Liver (tissue), 8 donors: ENCODE measurements at regions not wholly inside any gene's neighbourhood (a gene's known extent, or its start where the extent isn't known, plus 50 kb on each side); places are given as distances from the start of the nearest gene placed in this dataset.

Experiments
- DNase-seq: peaks from one replicate; pipeline ENCODE4 v3.0.0-alpha.2; 2017; ENCODE audit warnings: low spot score
- H3K27ac ChIP-seq, 2 donors: one replicate each; pipeline ENCODE4 v1.7.0; 2013; ENCODE audit warnings: inconsistent platforms in 2 of 2, low read length in 2 of 2, control low read depth in 1 of 2, low read depth in 1 of 2, mild to moderate bottlenecking in 1 of 2
- H3K27me3 ChIP-seq, 4 donors: one replicate each; pipeline versions ENCODE4 v1.6.1 to v1.7.0; 2013; ENCODE audit warnings: low read length in 3 of 4, inconsistent platforms in 1 of 4, mild to moderate bottlenecking in 1 of 4, moderate library complexity in 1 of 4; ENCODE audit not compliant: control insufficient read depth in 4 of 4, insufficient read depth in 4 of 4
- H3K36me3 ChIP-seq, 4 donors: one replicate each; pipeline versions ENCODE4 v1.6.1 to v1.7.0; 2013; ENCODE audit warnings: low read length in 3 of 4, mild to moderate bottlenecking in 3 of 4, low read depth in 1 of 4, moderate library complexity in 1 of 4; ENCODE audit not compliant: control insufficient read depth in 4 of 4, insufficient read depth in 3 of 4
- H3K4me1 ChIP-seq, 4 donors: one replicate each; pipeline versions ENCODE4 v1.6.1 to v1.7.0; 2013; ENCODE audit warnings: low read length in 3 of 4, mild to moderate bottlenecking in 3 of 4, moderate library complexity in 1 of 4; ENCODE audit not compliant: control insufficient read depth in 4 of 4, insufficient read depth in 4 of 4
- H3K4me3 ChIP-seq, 3 donors: one replicate each; pipeline versions ENCODE4 v1.6.1 to v1.7.0; 2013; ENCODE audit warnings: low read length in 3 of 3, control low read depth in 1 of 3, low read depth in 1 of 3, mild to moderate bottlenecking in 1 of 3
- H3K9ac ChIP-seq, 2 donors: one replicate each; pipeline ENCODE4 v1.7.0; 2013; ENCODE audit warnings: low read length in 2 of 2, mild to moderate bottlenecking in 2 of 2, moderate library complexity in 2 of 2, control low read depth in 1 of 2, low read depth in 1 of 2
- H3K9me3 ChIP-seq, 4 donors: one replicate each; pipeline versions ENCODE4 v1.6.1 to v1.7.0; 2013; ENCODE audit warnings: low read length in 3 of 4; ENCODE audit not compliant: control insufficient read depth in 4 of 4
- EGR1 ChIP-seq, 2 donors: IDR thresholded peaks; 2 replicates each; pipeline ENCODE4 v1.6.1; 2016 to 2018; ENCODE audit warnings: antibody characterized with exemption in 2 of 2, low read depth in 2 of 2
- FOXA1 ChIP-seq: IDR thresholded peaks from 2 replicates; pipeline ENCODE4 v1.6.1; 2016; ENCODE audit warnings: antibody characterized with exemption
- FOXA2 ChIP-seq: IDR thresholded peaks from 2 replicates; pipeline ENCODE4 v1.6.1; 2016; ENCODE audit warnings: antibody characterized with exemption
- GABPA ChIP-seq, 2 donors: IDR thresholded peaks in 1 of 2; conservative IDR thresholded peaks in 1 of 2; 2 replicates each; pipeline ENCODE4 v1.6.1; 2016; ENCODE audit warnings: antibody characterized with exemption in 2 of 2, mild to moderate bottlenecking in 1 of 2, moderate library complexity in 1 of 2
- HNF4A ChIP-seq, 2 donors: conservative IDR thresholded peaks; 2 replicates each; pipeline ENCODE4 v1.6.1; 2016; ENCODE audit warnings: antibody characterized with exemption in 2 of 2, mild to moderate bottlenecking in 2 of 2
- HNF4G ChIP-seq: IDR thresholded peaks from 2 replicates; pipeline ENCODE4 v1.6.1; 2016; ENCODE audit warnings: antibody characterized with exemption
- JUND ChIP-seq, 2 donors: IDR thresholded peaks; 2 replicates each; pipeline ENCODE4 v1.6.1; 2016; ENCODE audit warnings: antibody characterized with exemption in 2 of 2
- NR2F2 ChIP-seq: IDR thresholded peaks from 2 replicates; pipeline ENCODE4 v1.6.1; 2016; ENCODE audit warnings: antibody characterized with exemption
- RAD21 ChIP-seq, 2 donors: IDR thresholded peaks; 2 replicates each; pipeline ENCODE4 v1.6.1; 2016; ENCODE audit warnings: antibody characterized with exemption in 2 of 2, mild to moderate bottlenecking in 2 of 2
- RXRA ChIP-seq, 2 donors: IDR thresholded peaks; 2 replicates each; pipeline ENCODE4 v1.6.1; 2017 to 2018; ENCODE audit warnings: antibody characterized with exemption in 2 of 2, mild to moderate bottlenecking in 1 of 2
- SP1 ChIP-seq: IDR thresholded peaks from 2 replicates; pipeline ENCODE4 v1.6.1; 2018; ENCODE audit warnings: antibody characterized with exemption, mild to moderate bottlenecking
- YY1 ChIP-seq: IDR thresholded peaks from 2 replicates; pipeline ENCODE4 v1.6.1; 2016; ENCODE audit warnings: antibody characterized with exemption, mild to moderate bottlenecking
- WGBS: extraction: QIAGEN DNeasy Blood & Tissue Kit; methylation state at CpG from one replicate; pipeline ENCODE4 v1.1.7; 2013; 5-methylcytosine and 5-hydroxymethylcytosine counted together
- TF ChIP-seq, protein P1 (sequence below): IDR thresholded peaks from 2 replicates; pipeline ENCODE4 v1.6.1; 2016; ENCODE audit warnings: antibody characterized with exemption
- TF ChIP-seq, protein P2 (sequence below): fragments of 150-350 bp; IDR thresholded peaks from 2 replicates; pipeline ENCODE4 v1.5.1; 2017; ENCODE audit warnings: improper control_type of control experiment, low read depth, low read length; ENCODE audit not compliant: missing input control
- TF ChIP-seq, protein P3 (sequence below): IDR thresholded peaks from 2 replicates; pipeline ENCODE4 v1.6.1; 2016; ENCODE audit warnings: antibody characterized with exemption, mild to moderate bottlenecking
- TF ChIP-seq, protein P4 (sequence below): IDR thresholded peaks from 2 replicates; pipeline ENCODE4 v1.6.1; 2016; ENCODE audit warnings: antibody characterized with exemption
- TF ChIP-seq, protein P5 (sequence below): IDR thresholded peaks from 2 replicates; pipeline ENCODE4 v1.6.1; 2016; ENCODE audit warnings: antibody characterized with exemption
- donor health status: healthy.
- donor health status: healthy.
- donor health status: healthy.
- donor health status: healthy.
- donor health status: healthy.

DNA sequence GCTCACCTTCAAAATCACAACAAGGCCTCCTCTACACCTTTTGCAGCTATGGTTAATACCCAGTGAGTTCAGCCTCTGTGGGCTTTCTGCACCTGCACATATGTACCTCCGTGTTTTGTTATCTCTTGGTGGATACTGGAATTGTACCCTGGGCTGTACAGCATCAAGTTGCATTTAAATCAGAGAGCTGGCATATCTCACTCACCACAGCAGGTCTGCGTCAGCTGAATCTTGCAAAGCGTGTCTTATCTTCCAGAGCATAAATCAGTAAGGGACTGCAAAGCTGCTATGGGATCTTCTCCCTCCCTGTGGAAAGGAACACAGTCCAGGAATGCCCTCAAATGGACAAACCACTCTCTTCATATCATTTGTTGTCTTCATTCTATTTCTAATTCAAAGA lies 1048.7 kb downstream of the UQCRFS1 start (continued):
- TF ChIP-seq, protein P1, sequence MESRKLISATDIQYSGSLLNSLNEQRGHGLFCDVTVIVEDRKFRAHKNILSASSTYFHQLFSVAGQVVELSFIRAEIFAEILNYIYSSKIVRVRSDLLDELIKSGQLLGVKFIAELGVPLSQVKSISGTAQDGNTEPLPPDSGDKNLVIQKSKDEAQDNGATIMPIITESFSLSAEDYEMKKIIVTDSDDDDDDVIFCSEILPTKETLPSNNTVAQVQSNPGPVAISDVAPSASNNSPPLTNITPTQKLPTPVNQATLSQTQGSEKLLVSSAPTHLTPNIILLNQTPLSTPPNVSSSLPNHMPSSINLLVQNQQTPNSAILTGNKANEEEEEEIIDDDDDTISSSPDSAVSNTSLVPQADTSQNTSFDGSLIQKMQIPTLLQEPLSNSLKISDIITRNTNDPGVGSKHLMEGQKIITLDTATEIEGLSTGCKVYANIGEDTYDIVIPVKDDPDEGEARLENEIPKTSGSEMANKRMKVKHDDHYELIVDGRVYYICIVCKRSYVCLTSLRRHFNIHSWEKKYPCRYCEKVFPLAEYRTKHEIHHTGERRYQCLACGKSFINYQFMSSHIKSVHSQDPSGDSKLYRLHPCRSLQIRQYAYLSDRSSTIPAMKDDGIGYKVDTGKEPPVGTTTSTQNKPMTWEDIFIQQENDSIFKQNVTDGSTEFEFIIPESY = no peak
- no peak for TF ChIP-seq RAD21 (IDR thresholded peaks at IDR 0.05)
- no peak for TF ChIP-seq HNF4G
- TF ChIP-seq HNF4A (conservative IDR thresholded peaks at IDR 0.05) = no peak
- TF ChIP-seq FOXA2 = no peak
- TF ChIP-seq FOXA1 = no peak

DNA sequence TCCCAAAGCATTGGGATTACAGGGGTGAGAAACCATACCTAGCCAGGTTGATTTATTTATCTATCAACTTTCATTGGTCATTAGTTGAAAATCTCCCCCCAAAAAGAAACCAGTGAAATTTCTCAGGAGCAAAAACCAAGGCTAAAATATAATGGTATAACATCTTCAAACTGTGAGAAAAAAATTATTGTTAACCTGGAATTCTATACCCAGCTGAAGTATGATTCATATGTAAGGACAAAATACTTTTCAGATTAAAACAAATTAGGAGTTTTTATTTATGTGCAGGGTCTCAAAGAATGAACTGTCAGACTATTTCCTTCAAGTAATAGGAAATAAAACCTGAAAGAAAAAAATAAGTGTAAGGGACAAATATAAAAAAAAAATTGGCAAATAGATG lies 1053.9 kb downstream of the UQCRFS1 start:
- no peak for DNase-seq
- H3K27me3 ChIP-seq = no peaks in the 10 kb centered on the region
- H3K9me3 ChIP-seq = peaks cover 0 to 5% (median 2%) of the 10 kb centered on the region in 4 donors
- no peak overlapping the region for H3K27ac ChIP-seq
- TF ChIP-seq SP1 (no peak), FOXA2 (no peak), EGR1 (IDR thresholded peaks at IDR 0.05; ENCODE audit: low read depth in 2 of 2) (no peak), FOXA1 (no peak), RAD21 (IDR thresholded peaks at IDR 0.05) (no peak)
- TF ChIP-seq, protein P2, sequence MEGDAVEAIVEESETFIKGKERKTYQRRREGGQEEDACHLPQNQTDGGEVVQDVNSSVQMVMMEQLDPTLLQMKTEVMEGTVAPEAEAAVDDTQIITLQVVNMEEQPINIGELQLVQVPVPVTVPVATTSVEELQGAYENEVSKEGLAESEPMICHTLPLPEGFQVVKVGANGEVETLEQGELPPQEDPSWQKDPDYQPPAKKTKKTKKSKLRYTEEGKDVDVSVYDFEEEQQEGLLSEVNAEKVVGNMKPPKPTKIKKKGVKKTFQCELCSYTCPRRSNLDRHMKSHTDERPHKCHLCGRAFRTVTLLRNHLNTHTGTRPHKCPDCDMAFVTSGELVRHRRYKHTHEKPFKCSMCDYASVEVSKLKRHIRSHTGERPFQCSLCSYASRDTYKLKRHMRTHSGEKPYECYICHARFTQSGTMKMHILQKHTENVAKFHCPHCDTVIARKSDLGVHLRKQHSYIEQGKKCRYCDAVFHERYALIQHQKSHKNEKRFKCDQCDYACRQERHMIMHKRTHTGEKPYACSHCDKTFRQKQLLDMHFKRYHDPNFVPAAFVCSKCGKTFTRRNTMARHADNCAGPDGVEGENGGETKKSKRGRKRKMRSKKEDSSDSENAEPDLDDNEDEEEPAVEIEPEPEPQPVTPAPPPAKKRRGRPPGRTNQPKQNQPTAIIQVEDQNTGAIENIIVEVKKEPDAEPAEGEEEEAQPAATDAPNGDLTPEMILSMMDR = no peak
- TF ChIP-seq, protein P3, sequence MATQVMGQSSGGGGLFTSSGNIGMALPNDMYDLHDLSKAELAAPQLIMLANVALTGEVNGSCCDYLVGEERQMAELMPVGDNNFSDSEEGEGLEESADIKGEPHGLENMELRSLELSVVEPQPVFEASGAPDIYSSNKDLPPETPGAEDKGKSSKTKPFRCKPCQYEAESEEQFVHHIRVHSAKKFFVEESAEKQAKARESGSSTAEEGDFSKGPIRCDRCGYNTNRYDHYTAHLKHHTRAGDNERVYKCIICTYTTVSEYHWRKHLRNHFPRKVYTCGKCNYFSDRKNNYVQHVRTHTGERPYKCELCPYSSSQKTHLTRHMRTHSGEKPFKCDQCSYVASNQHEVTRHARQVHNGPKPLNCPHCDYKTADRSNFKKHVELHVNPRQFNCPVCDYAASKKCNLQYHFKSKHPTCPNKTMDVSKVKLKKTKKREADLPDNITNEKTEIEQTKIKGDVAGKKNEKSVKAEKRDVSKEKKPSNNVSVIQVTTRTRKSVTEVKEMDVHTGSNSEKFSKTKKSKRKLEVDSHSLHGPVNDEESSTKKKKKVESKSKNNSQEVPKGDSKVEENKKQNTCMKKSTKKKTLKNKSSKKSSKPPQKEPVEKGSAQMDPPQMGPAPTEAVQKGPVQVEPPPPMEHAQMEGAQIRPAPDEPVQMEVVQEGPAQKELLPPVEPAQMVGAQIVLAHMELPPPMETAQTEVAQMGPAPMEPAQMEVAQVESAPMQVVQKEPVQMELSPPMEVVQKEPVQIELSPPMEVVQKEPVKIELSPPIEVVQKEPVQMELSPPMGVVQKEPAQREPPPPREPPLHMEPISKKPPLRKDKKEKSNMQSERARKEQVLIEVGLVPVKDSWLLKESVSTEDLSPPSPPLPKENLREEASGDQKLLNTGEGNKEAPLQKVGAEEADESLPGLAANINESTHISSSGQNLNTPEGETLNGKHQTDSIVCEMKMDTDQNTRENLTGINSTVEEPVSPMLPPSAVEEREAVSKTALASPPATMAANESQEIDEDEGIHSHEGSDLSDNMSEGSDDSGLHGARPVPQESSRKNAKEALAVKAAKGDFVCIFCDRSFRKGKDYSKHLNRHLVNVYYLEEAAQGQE = no peak
- no peaks in the 10 kb centered on the region for H3K4me1 ChIP-seq
- no peak overlapping the region for H3K4me3 ChIP-seq
- no peaks in the 10 kb centered on the region for H3K36me3 ChIP-seq
- H3K9ac ChIP-seq = no peak overlapping the region

DNA sequence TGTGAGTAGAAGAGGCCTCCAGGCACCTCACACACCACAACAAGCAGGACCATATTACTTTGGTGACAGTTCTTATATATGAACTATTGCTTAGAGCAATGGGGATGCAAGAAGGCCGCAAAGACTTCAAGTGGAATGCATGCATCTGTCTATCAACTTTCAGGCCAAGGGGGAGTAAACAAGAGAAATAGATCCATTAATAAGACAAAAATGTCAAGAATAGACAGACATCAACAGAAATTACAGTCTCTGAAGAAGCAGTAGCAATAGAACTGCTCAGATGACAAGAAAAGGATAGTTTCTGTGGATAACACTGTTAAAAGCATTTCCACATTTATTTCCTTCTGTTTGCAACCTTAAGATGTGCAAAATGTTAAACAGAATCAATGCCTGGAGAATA lies 1057.7 kb downstream of the UQCRFS1 start:
- no peaks in the 10 kb centered on the region for H3K4me1 ChIP-seq
- peaks cover 0 to 4% (median 0%) of the 10 kb centered on the region in 4 donors for H3K27me3 ChIP-seq
- 91% methylated on average over 1 of the region's 1 CpG for WGBS
- no peak overlapping the region for H3K9ac ChIP-seq
- no peak overlapping the region for H3K4me3 ChIP-seq
- peaks cover 0 to 5% (median 1%) of the 10 kb centered on the region in 4 donors for H3K9me3 ChIP-seq
- no peak overlapping the region for H3K27ac ChIP-seq
- no peaks in the 10 kb centered on the region for H3K36me3 ChIP-seq
- DNase-seq = no peak
- TF ChIP-seq HNF4G (no peak), JUND (IDR thresholded peaks at IDR 0.05) (no peak), SP1 (no peak), FOXA2 (no peak), NR2F2 (no peak), YY1 (no peak), FOXA1 (no peak), GABPA (IDR thresholded peaks at IDR 0.05 in 1 of 2, conservative IDR thresholded peaks at IDR 0.05 in 1 of 2) (no peak), RXRA (IDR thresholded peaks at IDR 0.05) (no peak), RAD21 (IDR thresholded peaks at IDR 0.05) (no peak)
- TF ChIP-seq, protein P1 = no peak
- TF ChIP-seq, protein P4, sequence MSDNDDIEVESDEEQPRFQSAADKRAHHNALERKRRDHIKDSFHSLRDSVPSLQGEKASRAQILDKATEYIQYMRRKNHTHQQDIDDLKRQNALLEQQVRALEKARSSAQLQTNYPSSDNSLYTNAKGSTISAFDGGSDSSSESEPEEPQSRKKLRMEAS = no peak
- TF ChIP-seq, protein P3 = no peak
- TF ChIP-seq, protein P5, sequence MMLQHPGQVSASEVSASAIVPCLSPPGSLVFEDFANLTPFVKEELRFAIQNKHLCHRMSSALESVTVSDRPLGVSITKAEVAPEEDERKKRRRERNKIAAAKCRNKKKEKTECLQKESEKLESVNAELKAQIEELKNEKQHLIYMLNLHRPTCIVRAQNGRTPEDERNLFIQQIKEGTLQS = no peak
